NCI-H345 (cell line): ENCODE measurements at regions not wholly inside any gene's neighbourhood (a gene's known extent, or its start where the extent isn't known, plus 50 kb on each side); places are given as distances from the start of the nearest gene placed in this dataset.
"Not testable (repeated sequence)": the region's sequence is repeated elsewhere in the genome, so short reads cannot be mapped to it uniquely, and the experiment has no call there.

ENCODE experiments used
- DNase-seq: peaks from one replicate; lab custom pipeline; 2025; lab: John Stamatoyannopoulos, UW

DNA sequence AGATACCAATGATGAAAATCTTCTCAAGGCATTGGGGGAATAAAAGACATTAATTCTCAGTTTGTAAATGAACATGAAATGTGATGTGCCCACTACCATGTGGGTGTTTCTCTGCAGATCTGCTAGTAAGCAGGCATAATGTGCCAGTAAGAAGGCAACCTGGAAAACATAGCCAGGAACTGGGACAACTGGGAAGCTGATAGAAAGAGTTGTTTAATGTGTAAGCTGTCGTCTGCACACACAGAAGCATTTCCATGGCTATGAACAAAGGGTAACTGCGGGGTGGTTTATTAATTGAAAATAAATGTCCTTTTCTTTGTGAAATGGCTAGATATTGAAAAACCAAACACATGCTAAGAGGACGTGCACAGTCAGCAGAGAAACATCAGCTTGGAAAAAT is 52.0 kb downstream of the ZC3H11B start:
- no peak for DNase-seq

DNA sequence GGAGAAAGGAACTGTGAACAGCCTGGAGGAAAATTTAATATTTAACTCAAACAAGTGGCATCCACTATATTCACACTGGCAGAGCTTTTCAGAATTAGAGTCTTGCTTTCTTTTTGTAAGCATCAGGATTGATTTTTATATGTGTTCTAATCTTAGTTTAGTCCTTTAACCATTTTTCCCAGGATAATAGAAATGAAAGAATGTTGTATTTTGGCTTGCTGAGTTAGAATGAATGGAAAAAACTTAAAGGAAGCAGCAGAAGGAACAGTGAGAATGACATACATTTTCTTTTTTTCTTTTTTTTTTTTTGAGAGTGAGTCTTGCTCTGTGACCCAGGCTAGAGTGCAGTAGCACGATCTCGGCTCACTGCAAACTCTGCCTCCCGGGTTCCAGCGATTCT is 53.0 kb downstream of the ZC3H11B start:
- DNase-seq: no peak

DNA sequence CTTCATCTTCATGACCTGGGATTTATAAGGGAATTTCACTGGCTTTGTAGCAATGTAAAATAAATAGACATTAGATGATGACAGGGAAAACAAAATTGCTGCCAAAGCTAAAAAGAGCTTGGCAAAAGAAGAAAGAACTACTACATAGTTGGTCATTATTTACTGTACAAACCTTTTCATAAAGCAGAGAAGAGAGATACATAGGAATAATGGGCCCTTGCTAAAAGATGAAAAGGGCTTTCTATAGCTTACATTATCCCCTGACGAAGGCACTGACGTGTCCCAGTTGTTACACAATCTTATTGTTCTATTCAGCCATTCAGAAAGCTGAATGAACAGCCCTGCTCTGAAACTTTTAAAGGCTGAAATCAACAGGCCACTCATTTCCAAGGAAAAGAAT is 57.1 kb downstream of the ZC3H11B start:
- DNase-seq: peak; percentile 34

DNA sequence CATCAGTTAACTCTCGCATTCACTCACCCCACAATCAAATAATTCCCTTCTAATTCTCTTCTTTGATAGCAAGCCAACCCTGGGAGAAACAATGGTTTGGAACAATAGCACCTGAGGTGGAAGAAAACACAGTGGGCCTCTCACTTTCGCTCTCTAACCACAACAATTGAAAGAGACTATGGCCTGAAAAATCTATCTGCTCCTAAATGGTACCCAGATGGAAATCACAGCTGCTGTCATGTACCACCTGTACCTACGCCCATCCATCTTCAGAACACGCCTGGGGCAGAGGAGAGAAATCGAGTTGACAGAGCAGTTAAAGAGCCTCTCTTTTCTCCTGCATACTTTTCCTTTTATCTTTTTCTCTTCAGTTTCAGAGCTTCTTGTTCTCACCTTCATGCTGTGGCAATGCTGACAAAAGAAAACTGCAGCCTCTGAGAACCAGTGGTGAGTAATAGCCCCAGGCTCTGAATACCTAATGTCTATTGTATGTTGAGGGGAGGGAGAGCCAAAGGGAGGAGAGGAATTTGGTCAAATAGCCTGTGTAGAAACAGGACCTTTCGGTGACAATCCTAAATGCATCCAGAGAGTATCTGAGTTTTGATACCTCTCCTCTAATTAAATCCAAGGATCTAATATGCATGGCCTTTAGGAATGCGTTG is 57.7 kb downstream of the ZC3H11B start:
- peak; percentile 58 for DNase-seq

DNA sequence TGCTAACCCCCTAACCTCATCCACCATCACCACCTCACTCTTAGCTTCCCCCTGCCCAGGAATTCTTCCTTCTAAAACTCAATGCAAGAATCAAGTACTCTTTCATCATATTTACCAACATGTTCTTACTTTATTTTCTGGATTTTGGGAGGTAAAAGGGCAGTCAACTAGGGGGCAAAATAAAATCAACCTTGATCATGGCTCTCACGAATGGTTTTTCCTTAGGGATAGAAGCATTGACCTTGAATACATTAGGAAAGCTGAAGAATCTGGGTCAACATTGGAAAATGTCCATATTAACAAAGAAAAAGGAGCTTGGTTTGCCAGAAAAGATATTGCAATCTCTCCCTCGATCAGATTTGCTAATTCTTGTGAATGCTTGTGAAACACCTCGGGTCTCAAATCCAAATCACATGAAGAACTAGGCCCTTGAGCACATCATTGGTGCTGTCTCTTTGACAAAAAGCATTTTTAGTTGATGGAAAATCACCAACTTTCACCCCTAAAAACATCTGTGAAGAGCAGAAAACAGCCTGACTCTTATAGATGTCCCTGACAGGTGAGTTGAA is 58.9 kb downstream of the ZC3H11B start:
- no peak for DNase-seq

DNA sequence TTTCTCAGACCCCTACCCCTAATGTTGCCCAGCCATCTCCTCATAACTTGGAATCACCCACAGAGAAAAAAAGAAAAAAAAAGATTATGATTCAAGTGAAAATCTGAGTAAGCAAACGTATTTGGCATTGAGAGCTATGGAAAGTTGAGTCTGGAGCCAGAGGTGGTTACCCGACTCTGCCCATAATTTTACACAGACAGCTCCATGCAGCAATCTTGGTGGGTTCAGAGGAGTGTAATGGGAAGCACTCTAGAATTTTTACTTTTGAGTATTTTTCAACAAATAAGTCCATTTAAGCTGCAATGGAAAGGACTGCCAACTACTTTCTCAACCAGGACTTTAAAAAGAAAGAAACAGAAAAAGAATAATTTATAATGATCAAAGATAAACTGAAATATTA is 62.7 kb downstream of the ZC3H11B start:
- DNase-seq: no peak

DNA sequence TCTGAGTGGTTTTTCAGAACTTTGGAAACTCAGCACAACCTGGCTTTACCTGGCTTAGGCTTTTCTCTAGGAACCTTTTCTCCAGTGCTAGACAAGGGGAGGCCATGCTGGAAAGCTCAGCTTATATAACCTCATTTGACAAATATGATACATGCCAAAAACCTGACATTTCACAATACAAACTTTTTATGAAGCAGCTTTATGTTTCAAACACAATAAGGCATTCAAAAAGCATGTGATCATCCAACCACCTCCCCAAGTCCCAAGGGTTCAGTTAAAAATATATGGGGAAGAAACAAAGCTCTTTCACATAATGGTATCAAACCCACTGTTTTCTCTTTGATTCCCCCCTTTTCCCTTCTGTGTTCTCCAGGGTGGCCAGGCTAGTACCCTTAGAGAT is 63.7 kb downstream of the ZC3H11B start:
- DNase-seq: no peak

- no peak for DNase-seq
Measured at GRCh38 chr1:219548386-219548785, 64.5 kb downstream of the ZC3H11B start.

GRCh38 chr1:219545756-219546155 is 67.1 kb downstream of the ZC3H11B start:
- DNase-seq: not testable (repeated sequence)

- DNase-seq: no peak
Measured at GRCh38 chr1:219544163-219544846, 68.6 kb downstream of the ZC3H11B start.

- no peak for DNase-seq
Measured at GRCh38 chr1:219542828-219543518, 69.9 kb downstream of the ZC3H11B start.

GRCh38 chr1:219541946-219542345 is 71.0 kb downstream of the ZC3H11B start:
- no peak for DNase-seq

GRCh38 chr1:219539645-219540254 is 73.2 kb downstream of the ZC3H11B start:
- DNase-seq: no peak

- DNase-seq: no peak
Measured at GRCh38 chr1:219538886-219539285, 74.0 kb downstream of the ZC3H11B start.

DNA sequence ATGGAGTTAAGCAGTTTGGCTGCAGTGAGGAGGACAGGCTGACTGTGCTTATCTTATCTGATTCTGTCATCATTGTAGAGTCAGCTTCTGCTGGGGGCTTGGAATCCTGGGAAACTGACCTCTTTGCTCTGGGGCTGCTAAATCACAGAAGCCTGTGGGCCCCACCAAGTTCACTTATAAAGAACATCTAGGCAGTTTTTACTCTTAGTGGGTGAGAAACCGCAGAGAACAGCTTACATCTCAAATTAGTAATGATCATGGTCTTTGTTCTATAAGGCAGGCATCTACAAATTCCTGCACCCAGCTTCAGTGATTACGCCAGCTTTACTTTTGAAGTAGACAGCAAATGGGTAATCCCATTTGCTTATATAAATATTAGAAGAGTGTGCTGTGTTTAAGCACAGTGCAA is 75.7 kb downstream of the ZC3H11B start:
- DNase-seq: no peak

DNA sequence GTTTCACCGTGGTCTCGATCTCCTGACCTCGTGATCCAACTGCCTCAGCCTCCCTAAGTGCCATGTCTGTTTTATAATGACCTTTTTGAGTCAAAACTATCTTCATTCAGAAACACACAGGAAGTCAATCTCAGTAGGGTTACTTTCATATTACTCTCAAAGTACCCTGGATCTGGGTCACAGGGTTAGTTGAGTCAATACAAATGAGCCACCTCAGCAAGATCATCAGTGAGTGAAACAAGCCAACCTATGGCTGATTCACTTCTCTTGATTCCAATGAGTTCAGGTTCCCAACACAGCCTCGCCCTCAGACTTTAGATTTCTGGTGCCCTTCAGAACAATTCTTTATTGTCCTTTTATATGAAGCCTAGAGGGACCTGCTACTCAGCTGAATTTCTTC is 76.9 kb downstream of the ZC3H11B start:
- DNase-seq: no peak

GRCh38 chr1:219534991-219535390 is 77.9 kb downstream of the ZC3H11B start:
- DNase-seq: no peak

GRCh38 chr1:219533280-219533679 is 79.6 kb downstream of the ZC3H11B start:
- no peak for DNase-seq

GRCh38 chr1:219529116-219529515 is 83.8 kb downstream of the ZC3H11B start:
- DNase-seq: no peak

- DNase-seq: no peak
Measured at GRCh38 chr1:219528633-219529032, 84.3 kb downstream of the ZC3H11B start.

DNA sequence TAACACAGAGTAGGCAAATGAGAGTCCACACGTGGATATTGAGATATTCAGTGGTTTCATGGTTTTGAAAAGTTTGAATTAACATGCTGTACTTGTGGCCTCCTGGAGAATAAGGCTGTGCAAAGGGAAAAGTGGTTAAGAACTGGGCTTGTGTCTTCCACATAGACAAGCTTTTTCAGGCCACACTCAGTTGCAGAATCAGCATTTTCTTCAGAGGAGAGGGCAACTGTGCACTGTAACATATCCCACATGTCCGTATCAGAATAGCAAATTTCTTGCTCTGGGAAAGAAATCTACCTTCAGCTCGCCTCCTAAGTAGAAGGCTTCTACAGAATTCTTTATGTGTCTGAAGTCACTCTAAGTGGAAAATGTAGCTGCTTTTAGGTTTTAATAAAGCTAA is 84.9 kb downstream of the ZC3H11B start:
- DNase-seq: no peak

GRCh38 chr1:219526074-219526473 is 86.8 kb downstream of the ZC3H11B start:
- no peak for DNase-seq

DNA sequence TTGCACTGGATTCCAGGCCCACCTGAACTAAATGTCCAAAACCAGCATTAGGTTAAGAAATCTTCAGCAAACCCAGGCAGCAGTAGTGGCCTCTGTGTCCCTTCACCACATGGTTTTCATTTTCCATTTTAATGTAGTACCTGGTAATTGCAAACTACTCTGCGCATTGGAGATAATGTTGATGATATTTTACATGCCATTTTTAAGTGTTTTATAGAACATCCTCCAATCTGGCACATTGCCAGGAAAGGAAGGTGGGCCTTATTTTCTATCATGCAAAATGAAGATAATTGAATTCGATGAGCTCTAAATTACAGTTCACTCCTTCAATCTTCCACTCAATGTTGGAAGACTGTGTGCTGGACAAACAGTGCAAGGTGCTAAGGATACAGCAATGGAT is 89.5 kb downstream of the ZC3H11B start:
- DNase-seq: no peak
